OCI-LY3 (cell line): ENCODE measurements at regions not wholly inside any gene's neighbourhood (a gene's known extent, or its start where the extent isn't known, plus 50 kb on each side); places are given as distances from the start of the nearest gene placed in this dataset.

Experiments
- H2AFZ ChIP-seq: fragments of 200-600, 300-600 bp; shearing (Covaris generic); 2 replicates; pipeline ENCODE4 v1.6.0; 2014; ENCODE audit warnings: antibody characterized with exemption, low read depth, low read length
- H3K27ac ChIP-seq: fragments of 200-600, 300-600 bp; sonication (generic); 2 replicates; pipeline ENCODE4 v1.5.1; 2014; ENCODE audit warnings: mild to moderate bottlenecking, low read length, moderate library complexity, mixed read lengths
- H3K27me3 ChIP-seq: fragments of 200-600, 300-600 bp; sonication (generic); 2 replicates; pipeline ENCODE4 v1.6.1; 2014; ENCODE audit warnings: low read depth, low read length, mixed read lengths
- H3K36me3 ChIP-seq: fragments of 200-600, 300-600 bp; sonication (generic); replicated peaks from 2 replicates; pipeline ENCODE3; 2014; ENCODE audit warnings: low read depth, low read length, mixed read lengths
- H3K4me1 ChIP-seq: fragments of 300-600, 200-600 bp; sonication (generic); 2 replicates; pipeline ENCODE4 v1.6.1; 2014; ENCODE audit warnings: low read length, mixed read lengths
- H3K4me2 ChIP-seq: fragments of 200-600, 300-600 bp; sonication (generic); 2 replicates; pipeline ENCODE4 v1.6.1; 2014; ENCODE audit warnings: low read length, mixed read lengths
- H3K4me3 ChIP-seq: fragments of 300-600, 200-600 bp; sonication (generic); 2 replicates; pipeline ENCODE4 v1.5.1; 2014; ENCODE audit warnings: antibody characterized with exemption, mild to moderate bottlenecking, low read length, moderate library complexity
- H3K79me2 ChIP-seq: fragments of 300-600, 200-600 bp; shearing (Covaris generic); 2 replicates; pipeline ENCODE4 v1.6.1; 2014; ENCODE audit warnings: mild to moderate bottlenecking, low read length, mixed read lengths
- H3K9ac ChIP-seq: fragments of 300-600, 200-600 bp; shearing (Covaris generic); 2 replicates; pipeline ENCODE4 v1.6.0; 2014; ENCODE audit warnings: mild to moderate bottlenecking, low read length, moderate library complexity
- H3K9me3 ChIP-seq: fragments of 200-600, 300-600 bp; shearing (Covaris generic); 2 replicates; pipeline ENCODE4 v1.6.1; 2014; ENCODE audit warnings: low read length, mixed read lengths; ENCODE audit not compliant: insufficient read depth
- H4K20me1 ChIP-seq: fragments of 200-600, 300-600 bp; sonication (generic); 2 replicates; pipeline ENCODE4 v1.6.1; 2016; ENCODE audit warnings: low read length, mixed read lengths; ENCODE audit not compliant: insufficient read depth
- EZH2phosphoT487 ChIP-seq: fragments of 200-600 bp; shearing (Covaris generic); IDR thresholded peaks from 2 replicates; pipeline ENCODE4 v1.6.1; 2018; ENCODE audit warnings: antibody characterized with exemption, mixed run types, low read depth
- TF ChIP-seq, protein P1 (sequence below): fragments of 200-600, 300-600 bp; sonication (generic); IDR thresholded peaks from 2 replicates; pipeline ENCODE4 v1.5.1; 2014; ENCODE audit warnings: antibody characterized with exemption, low read length, low read depth

DNA sequence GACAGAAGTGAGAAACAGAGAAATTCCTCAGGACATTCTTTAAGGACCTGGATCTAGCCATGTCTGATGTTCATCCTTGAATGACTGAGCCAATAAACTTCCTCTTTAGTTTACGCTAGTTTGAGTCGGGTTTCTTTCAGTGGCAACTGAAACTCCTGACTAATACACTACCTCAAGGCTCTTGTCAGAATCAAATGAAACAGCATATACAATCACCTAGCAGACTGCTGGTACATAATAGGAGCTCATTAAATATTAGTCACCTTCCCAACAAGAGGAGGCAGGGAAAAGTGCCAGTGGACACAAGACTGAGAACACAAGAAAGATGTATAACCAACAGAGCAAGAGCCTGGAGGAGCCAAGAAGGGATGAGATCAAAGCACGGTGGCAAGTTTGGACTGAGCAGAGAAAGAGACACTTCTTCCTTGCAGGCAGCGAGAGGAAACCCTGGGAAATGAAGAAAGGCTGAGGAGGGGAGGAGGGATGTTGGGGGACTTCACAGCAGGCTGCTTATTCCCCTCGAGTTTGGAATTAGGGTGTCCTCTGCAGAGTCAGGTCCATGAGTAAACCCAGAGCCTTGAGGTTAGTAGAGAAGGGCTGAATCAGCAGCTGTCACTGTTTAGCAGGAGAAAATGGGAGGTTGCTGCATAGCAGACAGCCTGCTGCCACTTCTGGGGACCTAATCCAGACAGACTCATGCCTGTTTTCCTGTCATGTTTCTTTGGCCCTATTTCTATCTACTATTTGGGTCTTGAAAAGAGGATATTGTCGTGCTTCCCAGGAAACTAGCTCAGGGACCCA lies 73.3 kb downstream of the MRPL46 start:
- Histone ChIP-seq H3K4me1 (peaks cover 14% of the 10 kb centered on the region), H3K4me2 (peak overlapping the region; percentile 35), H2AFZ (no peak overlapping the region), H3K27me3 (peaks cover 31% of the 10 kb centered on the region), H3K79me2 (no peaks in the 10 kb centered on the region), H3K36me3 (no peaks in the 10 kb centered on the region), H4K20me1 (no peaks in the 10 kb centered on the region), H3K27ac (no peak overlapping the region), H3K4me3 (no peak overlapping the region), H3K9me3 (no peaks in the 10 kb centered on the region), H3K9ac (no peak overlapping the region)
- TF ChIP-seq, protein P1, sequence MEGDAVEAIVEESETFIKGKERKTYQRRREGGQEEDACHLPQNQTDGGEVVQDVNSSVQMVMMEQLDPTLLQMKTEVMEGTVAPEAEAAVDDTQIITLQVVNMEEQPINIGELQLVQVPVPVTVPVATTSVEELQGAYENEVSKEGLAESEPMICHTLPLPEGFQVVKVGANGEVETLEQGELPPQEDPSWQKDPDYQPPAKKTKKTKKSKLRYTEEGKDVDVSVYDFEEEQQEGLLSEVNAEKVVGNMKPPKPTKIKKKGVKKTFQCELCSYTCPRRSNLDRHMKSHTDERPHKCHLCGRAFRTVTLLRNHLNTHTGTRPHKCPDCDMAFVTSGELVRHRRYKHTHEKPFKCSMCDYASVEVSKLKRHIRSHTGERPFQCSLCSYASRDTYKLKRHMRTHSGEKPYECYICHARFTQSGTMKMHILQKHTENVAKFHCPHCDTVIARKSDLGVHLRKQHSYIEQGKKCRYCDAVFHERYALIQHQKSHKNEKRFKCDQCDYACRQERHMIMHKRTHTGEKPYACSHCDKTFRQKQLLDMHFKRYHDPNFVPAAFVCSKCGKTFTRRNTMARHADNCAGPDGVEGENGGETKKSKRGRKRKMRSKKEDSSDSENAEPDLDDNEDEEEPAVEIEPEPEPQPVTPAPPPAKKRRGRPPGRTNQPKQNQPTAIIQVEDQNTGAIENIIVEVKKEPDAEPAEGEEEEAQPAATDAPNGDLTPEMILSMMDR, result no peak
- no peak for TF ChIP-seq EZH2phosphoT487

DNA sequence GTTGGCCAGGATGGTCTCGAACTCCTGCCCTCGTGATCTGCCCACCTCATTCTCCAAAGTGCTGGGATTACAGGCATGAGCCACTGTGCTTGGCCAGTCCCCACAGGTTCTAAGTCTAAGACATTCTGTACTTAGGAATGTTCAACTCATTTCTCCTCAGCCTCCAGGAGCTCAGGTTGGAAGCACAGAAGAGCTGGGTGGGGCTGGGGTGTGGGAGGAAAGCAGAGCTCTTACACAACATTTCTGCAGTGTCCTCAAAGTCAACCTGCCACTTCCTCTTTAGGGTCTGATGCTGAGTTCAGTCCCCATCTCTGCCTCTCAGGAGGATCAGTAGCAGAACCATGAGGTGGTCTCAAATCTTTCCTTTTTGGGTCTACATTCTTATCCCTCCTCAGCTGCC lies 75.5 kb downstream of the MRPL46 start:
- no peak overlapping the region for H2AFZ ChIP-seq
- no peak overlapping the region for H3K4me2 ChIP-seq
- no peaks in the 10 kb centered on the region for H4K20me1 ChIP-seq
- TF ChIP-seq EZH2phosphoT487, result no peak
- TF ChIP-seq, protein P1, result no peak
- no peaks in the 10 kb centered on the region for H3K79me2 ChIP-seq
- H3K4me1 ChIP-seq, result peaks cover 14% of the 10 kb centered on the region
- no peak overlapping the region for H3K9ac ChIP-seq
- H3K27me3 ChIP-seq, result peaks cover 39% of the 10 kb centered on the region
- H3K27ac ChIP-seq, result no peak overlapping the region
- H3K36me3 ChIP-seq, result no peaks in the 10 kb centered on the region
- H3K9me3 ChIP-seq, result no peaks in the 10 kb centered on the region
- no peak overlapping the region for H3K4me3 ChIP-seq

DNA sequence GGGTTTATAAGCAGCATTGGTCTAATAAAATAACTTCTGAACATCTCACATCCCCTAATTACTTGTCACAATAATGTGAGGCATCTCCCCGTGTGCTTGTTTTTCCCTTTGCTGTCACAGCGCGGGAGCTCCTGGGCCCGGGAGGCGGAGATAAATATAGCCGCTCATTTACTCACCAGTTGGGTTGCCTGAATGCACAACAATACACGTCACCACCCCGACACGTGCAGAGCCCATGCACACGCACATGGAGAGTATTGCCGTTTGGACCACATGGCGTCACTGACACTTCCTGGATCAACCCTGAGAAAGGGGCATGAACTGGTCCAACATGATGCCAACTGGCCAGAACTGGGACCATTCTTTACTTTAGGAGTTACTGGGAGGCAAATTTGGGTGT lies 76.2 kb downstream of the MRPL46 start:
- Histone ChIP-seq H3K4me1 (peaks cover 14% of the 10 kb centered on the region), H3K79me2 (no peaks in the 10 kb centered on the region), H3K4me2 (no peak overlapping the region), H2AFZ (no peak overlapping the region), H3K9me3 (no peaks in the 10 kb centered on the region), H3K27ac (no peak overlapping the region), H3K36me3 (no peaks in the 10 kb centered on the region), H3K27me3 (peaks cover 46% of the 10 kb centered on the region), H3K4me3 (no peak overlapping the region), H4K20me1 (no peaks in the 10 kb centered on the region), H3K9ac (no peak overlapping the region)
- TF ChIP-seq EZH2phosphoT487, result no peak
- TF ChIP-seq, protein P1, result no peak

DNA sequence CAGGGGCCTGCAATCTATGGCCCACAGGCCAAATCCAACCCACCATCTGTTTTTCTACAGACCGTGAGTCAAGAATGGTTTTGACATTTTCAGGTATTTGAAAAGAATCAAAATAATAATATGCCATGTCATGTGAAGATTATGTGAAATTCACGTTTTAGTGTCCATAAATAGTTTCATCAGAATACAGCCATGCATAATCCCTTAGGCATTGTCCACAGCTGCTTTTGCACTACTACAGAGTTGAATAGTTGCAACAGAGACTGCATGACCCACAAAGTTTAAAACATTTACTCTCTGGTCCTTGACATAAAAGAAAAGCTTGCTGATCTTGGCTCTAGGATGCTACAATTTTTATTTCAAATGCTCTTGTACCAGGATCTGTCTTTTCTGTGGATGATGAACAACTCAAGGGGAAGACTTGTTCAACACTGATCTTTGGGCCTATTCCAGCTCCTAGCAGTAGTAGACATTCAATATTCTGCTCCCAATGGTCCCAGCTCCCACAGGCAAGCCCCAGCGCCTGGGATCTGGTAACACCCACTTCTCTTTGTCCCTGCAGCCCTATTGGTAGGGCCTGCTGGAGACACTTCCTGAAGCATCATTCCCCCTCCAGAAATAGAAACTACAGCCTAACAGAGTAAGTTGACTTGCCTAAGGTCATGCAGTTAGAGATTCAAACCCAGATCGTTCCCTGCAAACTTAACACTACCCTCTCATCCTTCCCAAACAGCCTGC lies 76.9 kb downstream of the MRPL46 start:
- no peak overlapping the region for H3K27ac ChIP-seq
- H3K27me3 ChIP-seq, result peaks cover 52% of the 10 kb centered on the region
- H2AFZ ChIP-seq, result no peak overlapping the region

More for the DNA sequence above, 76.9 kb downstream of the MRPL46 start:
- Histone ChIP-seq H3K79me2 (no peaks in the 10 kb centered on the region), H3K36me3 (no peaks in the 10 kb centered on the region), H3K9ac (no peak overlapping the region), H4K20me1 (no peaks in the 10 kb centered on the region), H3K4me3 (no peak overlapping the region), H3K4me2 (no peak overlapping the region), H3K9me3 (no peaks in the 10 kb centered on the region), H3K4me1 (peaks cover 14% of the 10 kb centered on the region)
- TF ChIP-seq, protein P1, result no peak
- no peak for TF ChIP-seq EZH2phosphoT487
